ENCODE measurements at regions not wholly inside any gene's neighbourhood (a gene's known extent, or its start where the extent isn't known, plus 50 kb on each side); places are given as distances from the start of the nearest gene placed in this dataset.
A peak's percentile ranks its signal among the peaks of the same experiment; 100 is the strongest.
"Not testable (repeated sequence)": the region's sequence is repeated elsewhere in the genome, so short reads cannot be mapped to it uniquely, and the experiment has no call there.

- Mint-ChIP-seq H3K9me3 (no peaks in the 10 kb centered on the region), H3K4me1 (ENCODE audit: unreplicated experiment) (peaks cover 10% of the 10 kb centered on the region), H3K27ac (peak overlapping the region; percentile 91), H3K27me3 (no peaks in the 10 kb centered on the region), H3K4me3 (no peak overlapping the region), H3K36me3 (no peaks in the 10 kb centered on the region)
- no peak for DNase-seq (ENCODE audit: extremely low spot score, unreplicated experiment)
- TF ChIP-seq CTCF (conservative IDR thresholded peaks at IDR 0.05) = no peak
Measured at GRCh38 chr15:98076021-98076816, 115.7 kb downstream of the ARRDC4 start.

GRCh38 chr15:98077186-98077585, 116.7 kb downstream of the ARRDC4 start:
- Mint-ChIP-seq H3K27ac (peak overlapping the region; percentile 91), H3K4me1 (ENCODE audit: unreplicated experiment) (peaks cover 10% of the 10 kb centered on the region), H3K36me3 (no peaks in the 10 kb centered on the region), H3K9me3 (no peaks in the 10 kb centered on the region), H3K4me3 (no peak overlapping the region), H3K27me3 (no peaks in the 10 kb centered on the region)
- DNase-seq (ENCODE audit: extremely low spot score, unreplicated experiment) = no peak
- no peak for TF ChIP-seq CTCF (conservative IDR thresholded peaks at IDR 0.05)

- Mint-ChIP-seq H3K27ac (no peak overlapping the region), H3K9me3 (no peaks in the 10 kb centered on the region), H3K4me1 (ENCODE audit: unreplicated experiment) (peaks cover 20% of the 10 kb centered on the region), H3K4me3 (no peak overlapping the region), H3K27me3 (peaks cover 9% of the 10 kb centered on the region), H3K36me3 (no peaks in the 10 kb centered on the region)
- DNase-seq (ENCODE audit: extremely low spot score, unreplicated experiment) = no peak
- no peak for TF ChIP-seq CTCF (conservative IDR thresholded peaks at IDR 0.05)
Measured at GRCh38 chr15:98080791-98081190, 120.3 kb downstream of the ARRDC4 start.

GRCh38 chr15:98083203-98083910, 122.9 kb downstream of the ARRDC4 start:
- H3K4me3 Mint-ChIP-seq = no peak overlapping the region
- no peak for DNase-seq (ENCODE audit: extremely low spot score, unreplicated experiment)
- H3K27ac Mint-ChIP-seq = no peak overlapping the region
- peak; percentile 19 for TF ChIP-seq CTCF (conservative IDR thresholded peaks at IDR 0.05)
- peaks cover 13% of the 10 kb centered on the region for H3K27me3 Mint-ChIP-seq
- H3K36me3 Mint-ChIP-seq = peaks cover 4% of the 10 kb centered on the region
- H3K9me3 Mint-ChIP-seq = peaks cover 6% of the 10 kb centered on the region
- peaks cover 10% of the 10 kb centered on the region for H3K4me1 Mint-ChIP-seq (ENCODE audit: unreplicated experiment)

GRCh38 chr15:98085003-98085639, 124.6 kb downstream of the ARRDC4 start:
- TF ChIP-seq CTCF (conservative IDR thresholded peaks at IDR 0.05) = peak; percentile 82
- peaks cover 4% of the 10 kb centered on the region for H3K36me3 Mint-ChIP-seq
- no peak for DNase-seq (ENCODE audit: extremely low spot score, unreplicated experiment)
- H3K27me3 Mint-ChIP-seq = peaks cover 13% of the 10 kb centered on the region
- H3K4me1 Mint-ChIP-seq (ENCODE audit: unreplicated experiment) = peaks cover 10% of the 10 kb centered on the region
- H3K27ac Mint-ChIP-seq = no peak overlapping the region
- no peak overlapping the region for H3K4me3 Mint-ChIP-seq
- H3K9me3 Mint-ChIP-seq = peaks cover 6% of the 10 kb centered on the region

GRCh38 chr15:98088307-98088945, 127.9 kb downstream of the ARRDC4 start:
- not testable (repeated sequence) for H3K4me1 Mint-ChIP-seq (ENCODE audit: unreplicated experiment); H3K27me3 Mint-ChIP-seq; H3K36me3 Mint-ChIP-seq; DNase-seq (ENCODE audit: extremely low spot score, unreplicated experiment); H3K9me3 Mint-ChIP-seq; H3K4me3 Mint-ChIP-seq; H3K27ac Mint-ChIP-seq

GRCh38 chr15:98089352-98089751, 128.8 kb downstream of the ARRDC4 start:
- not testable (repeated sequence) for DNase-seq (ENCODE audit: extremely low spot score, unreplicated experiment); H3K27ac Mint-ChIP-seq; H3K4me3 Mint-ChIP-seq; H3K4me1 Mint-ChIP-seq (ENCODE audit: unreplicated experiment); H3K36me3 Mint-ChIP-seq; H3K9me3 Mint-ChIP-seq
- H3K27me3 Mint-ChIP-seq = peaks cover 12% of the 10 kb centered on the region

GRCh38 chr15:98097986-98098385, 137.5 kb downstream of the ARRDC4 start:
- not testable (repeated sequence) for DNase-seq (ENCODE audit: extremely low spot score, unreplicated experiment); H3K27ac Mint-ChIP-seq; H3K36me3 Mint-ChIP-seq; H3K27me3 Mint-ChIP-seq; H3K4me1 Mint-ChIP-seq (ENCODE audit: unreplicated experiment); H3K9me3 Mint-ChIP-seq; H3K4me3 Mint-ChIP-seq
